Mucosa of gallbladder (tissue), 1 donor: ENCODE measurements at regions not wholly inside any gene's neighbourhood (a gene's known extent, or its start where the extent isn't known, plus 50 kb on each side); places are given as distances from the start of the nearest gene placed in this dataset.

ENCODE experiments used
- DNase-seq: peaks from one replicate; pipeline ENCODE4 v3.0.0-alpha.2; 2020; ENCODE audit warnings: low spot score
- donor health status: DM: no; HTN: no; CAD: no.

DNA sequence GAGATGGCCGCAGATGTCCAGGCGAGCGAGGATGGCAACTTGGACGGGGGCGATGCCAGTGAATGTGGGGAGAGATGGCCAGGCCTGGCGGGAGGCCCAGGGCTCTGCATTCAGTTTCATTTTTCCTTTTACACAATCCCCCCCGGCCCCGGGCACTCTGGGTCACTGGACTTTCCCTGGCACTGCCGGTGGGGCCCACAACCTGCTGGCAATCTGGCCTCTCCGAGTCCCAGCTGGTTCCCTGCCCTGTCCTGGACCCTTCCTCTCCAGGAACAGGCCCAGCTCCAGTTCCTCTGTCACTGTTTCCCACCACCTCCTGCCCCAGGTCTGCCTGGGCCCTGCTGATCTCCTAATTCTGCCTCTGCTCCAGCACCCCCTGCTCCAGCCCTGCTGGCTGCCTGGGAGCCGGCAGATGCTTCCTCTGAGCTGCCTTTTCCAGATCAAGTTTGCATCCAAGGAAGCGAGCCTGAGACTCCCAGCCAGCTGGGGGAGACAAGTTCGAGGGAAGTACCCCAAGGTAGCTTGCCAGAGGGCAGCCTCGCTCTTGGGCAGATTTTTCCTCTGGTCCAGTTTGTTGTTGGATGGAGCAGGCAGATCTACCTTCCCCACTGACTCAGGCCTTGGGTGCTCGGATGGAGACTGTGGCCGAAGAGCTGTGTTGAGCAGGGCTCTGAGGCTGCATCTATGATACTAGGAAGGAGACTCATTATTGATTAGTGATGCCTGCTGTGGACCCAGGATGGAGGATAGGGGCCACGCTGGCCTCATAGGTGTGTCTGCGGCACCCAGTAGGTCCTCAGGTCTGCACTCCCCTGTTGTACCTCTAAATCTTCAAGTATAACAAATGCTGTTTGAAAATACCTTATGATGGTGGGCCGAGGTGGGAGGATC is 83.2 kb downstream of the CEBPB start:
- DNase-seq = no peak

DNA sequence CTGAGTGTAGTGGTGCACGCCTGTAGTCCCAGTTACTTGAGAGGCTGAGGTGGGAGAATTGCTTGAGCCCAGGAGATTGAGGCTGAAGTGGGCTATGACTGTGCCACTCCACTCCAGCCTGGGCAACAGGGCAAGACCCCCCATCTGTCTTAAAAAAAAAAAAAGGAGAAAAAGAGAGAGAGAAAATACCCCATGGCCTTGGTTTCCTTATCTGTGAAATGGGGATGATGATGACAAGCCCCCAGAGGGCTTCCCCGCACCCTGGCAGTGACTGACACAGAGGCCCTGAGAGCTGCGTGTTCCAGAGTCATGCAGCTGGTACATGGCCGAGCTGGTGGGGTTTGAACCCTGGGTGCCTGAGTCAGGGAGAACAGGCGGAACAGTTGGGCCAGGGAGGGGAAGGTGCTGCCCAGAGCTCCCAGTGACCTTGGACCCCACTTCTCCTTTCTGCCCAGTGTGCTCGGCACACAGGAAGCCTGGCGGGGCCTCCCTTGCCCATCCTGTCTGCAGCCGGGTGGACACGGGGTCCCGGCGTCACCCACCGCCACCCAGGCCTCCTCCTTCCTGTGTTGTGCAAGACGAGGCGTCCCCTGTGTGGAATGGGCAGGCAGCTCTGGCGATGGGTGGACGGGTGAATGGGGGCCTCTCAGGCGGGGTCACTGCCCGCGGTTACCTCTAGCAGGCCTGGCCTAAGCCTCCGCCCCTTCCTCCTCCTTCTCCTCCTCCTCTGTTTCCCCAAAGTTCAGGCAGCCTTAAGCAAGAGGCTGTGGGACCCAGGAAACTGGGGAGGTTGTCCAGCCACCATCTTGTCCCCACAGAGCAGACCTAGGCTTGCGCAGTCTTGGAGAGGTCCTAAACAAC is 84.2 kb downstream of the CEBPB start:
- DNase-seq = peak; percentile 72

- no peak for DNase-seq
Measured at GRCh38 chr20:50276119-50277063, 85.8 kb downstream of the CEBPB start.

DNA sequence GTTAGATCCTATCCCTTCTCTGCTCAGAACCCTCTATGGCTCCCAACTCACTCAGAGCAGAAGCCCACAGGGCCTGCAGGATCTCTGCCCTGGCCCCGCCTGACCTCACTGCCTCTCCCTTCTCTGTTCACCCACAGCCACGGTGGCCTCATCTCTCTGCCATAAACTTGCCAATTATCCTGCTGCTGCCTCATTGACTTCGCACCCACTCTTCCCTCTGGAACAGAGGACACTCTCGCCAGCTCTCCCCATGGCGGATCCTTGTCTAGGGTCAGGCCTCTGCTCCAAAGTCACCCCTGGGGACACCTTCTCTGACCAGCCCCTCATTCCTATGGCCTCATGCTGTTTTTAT is 86.4 kb downstream of the CEBPB start:
- no peak for DNase-seq

DNA sequence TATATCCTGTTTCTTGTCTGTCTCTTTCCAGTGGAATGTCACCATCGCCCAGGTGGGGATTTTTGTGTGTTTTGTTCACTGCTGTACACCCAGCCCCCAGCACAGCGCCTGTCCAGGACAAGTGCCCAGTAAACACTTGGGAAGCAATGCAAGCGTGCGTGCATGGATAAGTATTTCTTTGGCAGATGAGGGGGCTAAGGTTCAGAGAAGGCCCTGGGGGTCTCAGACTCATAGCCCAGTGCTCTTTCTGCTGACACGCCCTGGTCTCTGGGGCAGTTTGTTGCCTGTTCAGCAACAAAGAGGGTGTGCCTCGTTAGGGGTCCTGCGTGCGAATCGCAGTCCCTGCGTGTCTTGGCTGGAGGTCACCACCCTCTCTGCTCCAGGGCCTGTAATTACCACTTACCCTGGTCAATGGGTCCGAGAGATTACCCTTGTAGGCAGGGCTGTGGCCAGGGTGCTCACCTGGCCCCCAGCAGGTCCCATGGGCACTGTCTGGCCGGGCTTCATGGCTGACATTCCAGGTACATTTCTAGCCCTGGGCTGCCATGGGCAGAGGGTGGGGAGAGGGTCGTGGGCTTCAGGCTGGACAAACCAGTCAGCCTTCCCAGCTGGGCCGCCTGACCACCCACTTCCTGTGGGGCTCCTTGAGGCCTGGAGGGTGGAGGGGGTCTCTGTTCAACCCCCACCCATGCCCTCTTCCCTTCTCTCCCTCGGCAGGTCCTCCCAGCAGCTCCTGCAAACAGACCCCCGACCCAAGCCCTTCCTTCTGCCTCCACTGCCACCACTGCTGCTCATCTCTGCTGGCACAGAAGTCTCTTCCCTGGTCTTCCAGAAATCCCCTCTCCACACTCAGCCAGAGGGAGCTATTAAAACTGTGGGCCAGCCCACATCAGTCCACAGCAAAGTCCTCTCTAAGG is 87.1 kb downstream of the CEBPB start:
- no peak for DNase-seq

- DNase-seq = no peak
Measured at GRCh38 chr20:50278377-50278683, 87.7 kb downstream of the CEBPB start.

GRCh38 chr20:50278684-50279531 is 88.3 kb downstream of the CEBPB start:
- peak; percentile 63 for DNase-seq

DNA sequence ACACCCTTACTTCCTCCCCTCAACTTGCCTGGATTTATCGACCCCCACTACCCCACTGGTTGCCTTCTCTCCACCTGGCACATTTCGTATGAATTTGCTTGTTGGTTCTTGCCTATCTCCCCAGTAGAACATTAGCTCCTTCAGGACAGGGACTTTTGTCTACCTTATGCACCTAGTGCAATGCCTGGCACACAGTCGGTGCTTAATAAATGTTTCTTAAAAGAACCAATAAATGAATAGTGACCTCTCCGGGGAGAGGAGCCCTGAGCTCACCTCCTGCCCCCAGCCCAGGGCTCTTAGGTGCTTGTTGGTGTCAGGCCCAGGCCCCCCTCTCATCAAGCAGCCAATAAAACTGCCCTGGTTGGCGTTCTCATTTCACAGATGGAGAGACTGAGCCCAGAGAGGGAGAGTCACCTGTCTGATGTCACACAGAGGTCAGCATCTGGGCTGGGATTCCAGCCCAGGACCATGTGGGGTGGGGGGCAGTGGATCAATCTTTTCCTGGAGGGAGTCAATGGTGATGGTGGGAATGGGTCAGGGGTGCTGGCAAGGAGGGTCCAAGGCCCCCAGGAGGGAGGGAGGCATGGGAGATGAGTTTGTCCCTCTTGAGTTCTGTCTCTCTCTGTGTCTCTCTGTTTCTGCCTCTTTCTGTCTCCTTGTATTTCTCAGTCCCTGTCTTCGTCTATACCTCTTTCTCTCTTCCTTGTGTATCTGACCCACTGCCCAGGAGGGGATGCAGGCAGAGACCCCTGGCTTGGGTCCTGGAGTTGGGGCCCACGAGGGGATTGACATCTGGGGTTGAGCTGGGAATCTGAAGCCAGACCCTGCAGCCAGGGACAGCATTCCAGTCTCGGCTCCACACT is 89.6 kb downstream of the CEBPB start:
- no peak for DNase-seq

DNA sequence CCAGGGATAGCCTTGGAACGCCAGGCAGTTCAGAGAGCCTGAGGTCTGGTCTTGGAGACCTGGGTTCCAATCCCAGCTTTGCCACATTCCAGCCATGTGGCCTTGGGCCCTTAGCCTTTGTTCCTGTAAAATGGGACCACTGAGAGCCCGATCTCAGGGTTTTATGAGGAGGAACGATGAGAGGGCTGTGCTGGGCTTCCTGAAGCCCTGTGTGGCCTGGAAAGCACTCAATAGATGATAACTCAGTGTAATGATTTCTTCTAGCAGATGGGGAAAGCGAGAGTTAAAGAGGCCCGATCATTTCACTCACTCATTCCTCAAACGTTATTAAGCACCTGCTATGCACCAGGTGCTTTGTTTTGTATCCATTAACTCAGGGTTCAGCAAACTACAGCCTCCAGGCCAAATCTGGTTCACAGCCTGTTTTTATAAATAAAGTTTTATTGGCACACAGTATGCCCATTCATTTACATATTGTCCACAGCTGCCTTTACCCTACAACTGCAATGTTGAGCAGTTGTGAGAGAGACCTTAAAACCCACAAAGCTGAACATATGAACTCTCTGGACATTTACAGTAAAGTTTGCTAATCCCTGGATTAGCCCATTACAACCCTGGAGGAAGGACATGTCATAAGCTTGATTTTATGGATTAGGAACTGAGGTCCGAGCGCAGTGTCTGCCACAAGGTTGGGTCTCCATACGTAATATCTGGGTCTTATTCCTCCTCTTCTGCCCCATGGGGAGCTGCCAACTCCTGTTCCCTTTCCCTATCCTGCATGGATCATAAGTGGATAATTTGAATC is 90.4 kb downstream of the CEBPB start:
- DNase-seq = no peak

GRCh38 chr20:50281831-50282591 is 91.4 kb downstream of the CEBPB start:
- no peak for DNase-seq

GRCh38 chr20:50282592-50283241 is 92.1 kb downstream of the CEBPB start:
- DNase-seq = no peak

- no peak for DNase-seq
Measured at GRCh38 chr20:50283370-50283769, 92.7 kb downstream of the CEBPB start.

DNA sequence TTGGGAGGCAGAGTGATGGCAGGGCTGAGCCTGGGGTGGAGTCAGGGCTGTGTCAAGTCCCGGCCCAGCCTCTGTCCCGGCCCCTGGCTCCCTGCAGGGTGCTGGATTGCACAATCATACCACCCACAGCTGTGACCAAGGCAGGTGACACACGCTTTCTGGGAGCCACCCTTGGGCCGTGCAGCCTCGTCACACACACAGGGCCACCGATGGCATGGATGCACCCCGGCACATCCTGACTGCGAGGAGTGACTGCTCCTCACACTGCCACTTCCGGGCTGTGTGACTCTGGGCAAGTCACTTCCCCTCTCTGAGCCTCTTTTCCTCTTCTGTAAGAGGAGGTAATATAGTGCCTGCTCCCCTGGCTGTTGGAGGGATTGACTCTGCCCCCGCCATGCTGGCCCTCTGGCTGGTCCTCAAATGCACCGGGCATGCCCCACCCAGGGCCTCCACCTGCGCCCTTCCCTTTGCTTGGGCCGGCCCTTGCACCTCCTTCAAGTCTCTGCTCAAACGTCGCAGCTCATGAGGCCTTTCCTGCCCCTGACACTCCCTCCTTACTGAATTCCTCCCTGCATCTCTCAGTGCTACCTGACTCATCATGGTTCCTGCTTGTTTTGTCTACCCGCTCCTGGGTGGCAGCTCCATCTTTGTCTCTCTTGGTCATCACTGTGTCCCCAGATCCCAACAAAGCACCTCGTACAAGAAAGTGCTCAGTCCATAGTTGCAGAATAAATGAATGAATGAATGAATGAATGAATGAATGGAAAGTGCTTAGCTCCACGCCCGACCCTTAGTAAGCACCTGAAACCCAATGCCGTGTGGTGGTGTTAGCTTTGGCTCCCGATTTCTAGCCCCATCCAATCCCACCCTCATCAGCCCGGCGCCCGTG is 93.5 kb downstream of the CEBPB start:
- DNase-seq = peak; percentile 57

DNA sequence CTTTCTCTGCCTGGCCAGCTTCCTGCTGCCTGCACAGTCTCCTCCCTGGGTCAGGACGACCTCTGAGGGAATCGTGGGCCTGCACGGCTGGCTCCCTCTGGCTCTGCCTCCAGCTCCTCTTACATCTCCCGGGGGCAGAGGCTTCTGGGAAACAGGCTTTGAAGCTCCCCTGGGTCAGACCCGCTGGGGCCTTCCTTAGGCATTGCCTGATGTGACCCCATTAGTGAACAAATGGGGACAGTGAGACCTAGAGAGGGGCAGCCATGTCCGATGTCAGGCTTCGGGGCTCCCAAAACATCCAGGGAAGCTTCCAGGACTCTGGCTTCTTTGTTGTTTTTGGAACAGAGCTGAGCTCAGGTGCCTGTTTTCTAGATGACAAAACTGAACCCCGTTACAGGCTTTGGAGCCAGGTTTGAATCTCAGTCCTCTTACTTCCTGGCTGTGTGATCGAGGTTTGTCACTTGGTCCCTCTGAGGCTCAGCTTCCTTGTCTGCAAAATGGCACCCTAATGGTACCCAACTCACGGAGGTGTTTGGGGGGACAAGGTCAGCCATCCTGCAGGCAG is 94.3 kb downstream of the CEBPB start:
- DNase-seq = no peak

DNA sequence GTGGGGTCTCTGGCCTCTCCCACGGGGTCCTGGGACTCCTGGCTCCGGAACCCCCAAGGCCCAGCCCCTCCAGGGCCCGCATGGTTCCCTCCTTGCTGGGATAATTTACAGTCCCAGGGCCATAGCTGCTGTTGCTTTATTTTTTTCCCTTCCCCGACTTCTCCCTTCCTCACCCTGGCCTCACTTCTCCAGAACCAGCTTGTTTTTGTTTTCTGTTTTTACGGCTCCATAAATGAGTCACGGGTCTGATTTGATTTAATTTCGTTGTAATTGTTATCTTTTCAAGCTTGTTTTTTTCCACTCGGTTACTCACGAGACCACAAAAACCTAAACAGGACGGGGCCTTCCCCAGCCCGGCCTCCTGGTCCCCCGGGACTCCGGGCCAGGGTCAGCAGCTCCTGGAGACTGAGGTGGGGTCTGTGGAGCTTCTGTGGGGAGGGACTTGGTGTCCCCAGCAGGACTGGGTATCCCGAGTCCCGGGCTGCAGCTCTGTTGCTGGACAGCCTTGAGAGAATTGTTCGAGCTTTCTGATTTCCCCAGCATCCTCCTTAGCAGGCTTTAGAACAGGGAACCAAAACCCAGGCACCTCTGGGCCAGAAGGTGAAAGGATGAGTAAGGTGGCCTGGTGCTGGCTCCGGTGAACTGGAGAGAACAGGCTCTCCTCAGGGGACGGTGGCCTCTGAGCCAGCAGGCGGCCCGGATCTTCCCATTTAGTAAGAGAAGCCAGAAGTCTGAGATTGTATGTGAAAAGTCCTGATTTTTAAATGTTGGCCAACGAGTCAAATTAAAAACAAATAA is 94.9 kb downstream of the CEBPB start:
- no peak for DNase-seq
